ENCODE measurements at regions not wholly inside any gene's neighbourhood (a gene's known extent, or its start where the extent isn't known, plus 50 kb on each side); places are given as distances from the start of the nearest gene placed in this dataset.

- TF ChIP-seq POLR2A (IDR thresholded peaks at IDR 0.05) (no peak), CTCF (IDR thresholded peaks at IDR 0.05) (no peak)
Measured at GRCh38 chr3:5309602-5310001, 122.1 kb downstream of the EDEM1 start.

Data from Peyer's patch (tissue), 4 donors.